ENCODE measurements at regions not wholly inside any gene's neighbourhood (a gene's known extent, or its start where the extent isn't known, plus 50 kb on each side); places are given as distances from the start of the nearest gene placed in this dataset.

- Mint-ChIP-seq H3K36me3 (ENCODE audit: low read depth) (no peaks in the 10 kb centered on the region), H3K4me3 (no peak overlapping the region), H3K27ac (peak overlapping the region; percentile 31), H3K9me3 (no peaks in the 10 kb centered on the region), H3K4me1 (ENCODE audit: low read depth) (peaks cover 65% of the 10 kb centered on the region), H3K27me3 (ENCODE audit: low read depth) (no peaks in the 10 kb centered on the region)
- DNase-seq = peak; percentile 54
- intact Hi-C loops (cut with micrococcal nuclease) = loop anchor here (1.0 to 5.0 kb wide), 3 partner anchors 8 to 651 kb away; no protein-coding TSS in a partner anchor
- CTCF ChIA-PET = interaction anchor here (0.6 kb wide), 1 partner anchor 66 kb away, joined by 6 read pairs; no protein-coding TSS in a partner anchor
These were observed 204.0 kb upstream of the ID2 start for GRCh38 chr2:8477552-8478470.

GRCh38 chr2:8478471-8478793 lies 203.4 kb upstream of the ID2 start:
- Mint-ChIP-seq H3K4me3 (no peak overlapping the region), H3K9me3 (no peaks in the 10 kb centered on the region), H3K36me3 (ENCODE audit: low read depth) (no peaks in the 10 kb centered on the region), H3K4me1 (ENCODE audit: low read depth) (peaks cover 68% of the 10 kb centered on the region), H3K27me3 (ENCODE audit: low read depth) (no peaks in the 10 kb centered on the region), H3K27ac (no peak overlapping the region)
- intact Hi-C loops (cut with micrococcal nuclease) = loop anchor here (1.0 to 5.0 kb wide), 3 partner anchors 8 to 651 kb away; no protein-coding TSS in a partner anchor
- no peak for DNase-seq
- CTCF ChIA-PET = interaction anchor here (0.6 kb wide), 1 partner anchor 65 kb away, joined by 6 read pairs; no protein-coding TSS in a partner anchor

- peaks cover 66% of the 10 kb centered on the region for H3K4me1 Mint-ChIP-seq (ENCODE audit: low read depth)
- no peaks in the 10 kb centered on the region for H3K27me3 Mint-ChIP-seq (ENCODE audit: low read depth)
- H3K27ac Mint-ChIP-seq = no peak overlapping the region
- intact Hi-C loops (cut with micrococcal nuclease) = loop anchor here (5.0 kb wide), 2 partner anchors 177 to 652 kb away; no protein-coding TSS in a partner anchor
- H3K9me3 Mint-ChIP-seq = no peaks in the 10 kb centered on the region
- H3K36me3 Mint-ChIP-seq (ENCODE audit: low read depth) = no peaks in the 10 kb centered on the region
- DNase-seq = no peak
- H3K4me3 Mint-ChIP-seq = no peak overlapping the region
- CTCF ChIA-PET = interaction anchor here (0.7 kb wide), 1 partner anchor 74 kb away, joined by 3 read pairs; no protein-coding TSS in a partner anchor
These were observed 202.6 kb upstream of the ID2 start for GRCh38 chr2:8479298-8479697.

- intact Hi-C loops (cut with micrococcal nuclease) = loop anchor here (1.0 to 2.0 kb wide), 2 partner anchors 34 to 200 kb away; no protein-coding TSS in a partner anchor
- H3K27ac Mint-ChIP-seq = no peak overlapping the region
- no peaks in the 10 kb centered on the region for H3K36me3 Mint-ChIP-seq (ENCODE audit: low read depth)
- H3K27me3 Mint-ChIP-seq (ENCODE audit: low read depth) = no peaks in the 10 kb centered on the region
- H3K4me1 Mint-ChIP-seq (ENCODE audit: low read depth) = peaks cover 53% of the 10 kb centered on the region
- no peaks in the 10 kb centered on the region for H3K9me3 Mint-ChIP-seq
- CTCF ChIA-PET = interaction anchor here (1.3 to 1.6 kb wide), 2 partner anchors 48 to 63 kb away, joined by 3 to 5 read pairs; no protein-coding TSS in a partner anchor
- H3K4me3 Mint-ChIP-seq = no peak overlapping the region
- DNase-seq = no peak
These were observed 200.9 kb upstream of the ID2 start for GRCh38 chr2:8480915-8481314.

- peaks cover 53% of the 10 kb centered on the region for H3K4me1 Mint-ChIP-seq (ENCODE audit: low read depth)
- H3K27me3 Mint-ChIP-seq (ENCODE audit: low read depth) = no peaks in the 10 kb centered on the region
- peak overlapping the region; percentile 14 for H3K27ac Mint-ChIP-seq
- no peak overlapping the region for H3K4me3 Mint-ChIP-seq
- no peaks in the 10 kb centered on the region for H3K9me3 Mint-ChIP-seq
- peak; percentile 66 for DNase-seq
- CTCF ChIA-PET = interaction anchor here (0.7 to 1.6 kb wide), 3 partner anchors 48 to 65 kb away, joined by 3 to 5 read pairs (median 3); no protein-coding TSS in a partner anchor
- intact Hi-C loops (cut with micrococcal nuclease) = loop anchor here (1.0 to 2.0 kb wide), 2 partner anchors 34 to 199 kb away; no protein-coding TSS in a partner anchor
- H3K36me3 Mint-ChIP-seq (ENCODE audit: low read depth) = no peaks in the 10 kb centered on the region
These were observed 200.3 kb upstream of the ID2 start for GRCh38 chr2:8481463-8482009.

GRCh38 chr2:8482432-8482831 lies 199.4 kb upstream of the ID2 start:
- Mint-ChIP-seq H3K9me3 (no peaks in the 10 kb centered on the region), H3K4me3 (no peak overlapping the region), H3K27ac (peak overlapping the region; percentile 54), H3K27me3 (ENCODE audit: low read depth) (no peaks in the 10 kb centered on the region), H3K4me1 (ENCODE audit: low read depth) (peaks cover 51% of the 10 kb centered on the region), H3K36me3 (ENCODE audit: low read depth) (no peaks in the 10 kb centered on the region)
- CTCF ChIA-PET = interaction anchor here (0.7 to 1.6 kb wide), 3 partner anchors 11 to 62 kb away, joined by 3 to 6 read pairs (median 5); no protein-coding TSS in a partner anchor
- no peak for DNase-seq
- intact Hi-C loops (cut with micrococcal nuclease) = no loop called here

GRCh38 chr2:8484502-8485283 lies 197.2 kb upstream of the ID2 start:
- no peaks in the 10 kb centered on the region for H3K9me3 Mint-ChIP-seq
- CTCF ChIA-PET = interaction anchor here (0.5 kb wide), 1 partner anchor 9 kb away, joined by 7 read pairs; no protein-coding TSS in a partner anchor
- no peaks in the 10 kb centered on the region for H3K27me3 Mint-ChIP-seq (ENCODE audit: low read depth)
- intact Hi-C loops (cut with micrococcal nuclease) = no loop called here
- H3K27ac Mint-ChIP-seq = no peak overlapping the region
- H3K36me3 Mint-ChIP-seq (ENCODE audit: low read depth) = no peaks in the 10 kb centered on the region
- no peak overlapping the region for H3K4me3 Mint-ChIP-seq
- H3K4me1 Mint-ChIP-seq (ENCODE audit: low read depth) = peaks cover 56% of the 10 kb centered on the region
- no peak for DNase-seq

GRCh38 chr2:8485736-8486135 lies 196.1 kb upstream of the ID2 start:
- CTCF ChIA-PET = interaction anchor here (0.5 to 0.7 kb wide), 2 partner anchors 10 to 195 kb away, joined by 3 to 7 read pairs; no protein-coding TSS in a partner anchor
- intact Hi-C loops (cut with micrococcal nuclease) = loop anchor here (1.0 kb wide), 1 partner anchor 7 kb away; no protein-coding TSS in a partner anchor
- Mint-ChIP-seq H3K4me1 (ENCODE audit: low read depth) (peaks cover 55% of the 10 kb centered on the region), H3K27me3 (ENCODE audit: low read depth) (no peaks in the 10 kb centered on the region), H3K27ac (no peak overlapping the region), H3K36me3 (ENCODE audit: low read depth) (no peaks in the 10 kb centered on the region), H3K4me3 (no peak overlapping the region), H3K9me3 (no peaks in the 10 kb centered on the region)
- DNase-seq = no peak

- no peaks in the 10 kb centered on the region for H3K9me3 Mint-ChIP-seq
- H3K27ac Mint-ChIP-seq = no peak overlapping the region
- H3K4me1 Mint-ChIP-seq (ENCODE audit: low read depth) = peaks cover 51% of the 10 kb centered on the region
- no peaks in the 10 kb centered on the region for H3K27me3 Mint-ChIP-seq (ENCODE audit: low read depth)
- no peak for DNase-seq
- CTCF ChIA-PET = interaction anchor here (0.7 kb wide), 1 partner anchor 194 kb away, joined by 3 read pairs; no protein-coding TSS in a partner anchor
- intact Hi-C loops (cut with micrococcal nuclease) = loop anchor here (1.0 kb wide), 1 partner anchor 8 kb away; no protein-coding TSS in a partner anchor
- no peak overlapping the region for H3K4me3 Mint-ChIP-seq
- no peaks in the 10 kb centered on the region for H3K36me3 Mint-ChIP-seq (ENCODE audit: low read depth)
These were observed 195.7 kb upstream of the ID2 start for GRCh38 chr2:8486141-8486540.

GRCh38 chr2:8487461-8487932 lies 194.4 kb upstream of the ID2 start:
- no peak for DNase-seq
- Mint-ChIP-seq H3K4me1 (ENCODE audit: low read depth) (peaks cover 37% of the 10 kb centered on the region), H3K27me3 (ENCODE audit: low read depth) (no peaks in the 10 kb centered on the region), H3K9me3 (no peaks in the 10 kb centered on the region), H3K27ac (peak overlapping the region; percentile 61), H3K4me3 (peak overlapping the region; percentile 59), H3K36me3 (ENCODE audit: low read depth) (no peaks in the 10 kb centered on the region)
- intact Hi-C loops (cut with micrococcal nuclease) = no loop called here
- CTCF ChIA-PET = no interaction called here

- Mint-ChIP-seq H3K27ac (peak overlapping the region; percentile 61), H3K36me3 (ENCODE audit: low read depth) (no peaks in the 10 kb centered on the region), H3K4me1 (ENCODE audit: low read depth) (peaks cover 30% of the 10 kb centered on the region), H3K27me3 (ENCODE audit: low read depth) (no peaks in the 10 kb centered on the region), H3K4me3 (peak overlapping the region; percentile 59), H3K9me3 (no peaks in the 10 kb centered on the region)
- intact Hi-C loops (cut with micrococcal nuclease) = loop anchor here (1.0 kb wide), 5 partner anchors 13 to 1051 kb away; no protein-coding TSS in a partner anchor
- CTCF ChIA-PET = interaction anchor here (1.2 to 1.3 kb wide), 2 partner anchors 21 to 57 kb away, joined by 3 to 4 read pairs; no protein-coding TSS in a partner anchor
- peak; percentile 86 for DNase-seq
These were observed 193.7 kb upstream of the ID2 start for GRCh38 chr2:8488001-8488738.

Measured in activated naive CD4-positive, alpha-beta T cell treated with anti-CD3 and anti-CD28 coated beads for 36 hours (primary cell).